ENCODE measurements at regions not wholly inside any gene's neighbourhood (a gene's known extent, or its start where the extent isn't known, plus 50 kb on each side); places are given as distances from the start of the nearest gene placed in this dataset.

DNA sequence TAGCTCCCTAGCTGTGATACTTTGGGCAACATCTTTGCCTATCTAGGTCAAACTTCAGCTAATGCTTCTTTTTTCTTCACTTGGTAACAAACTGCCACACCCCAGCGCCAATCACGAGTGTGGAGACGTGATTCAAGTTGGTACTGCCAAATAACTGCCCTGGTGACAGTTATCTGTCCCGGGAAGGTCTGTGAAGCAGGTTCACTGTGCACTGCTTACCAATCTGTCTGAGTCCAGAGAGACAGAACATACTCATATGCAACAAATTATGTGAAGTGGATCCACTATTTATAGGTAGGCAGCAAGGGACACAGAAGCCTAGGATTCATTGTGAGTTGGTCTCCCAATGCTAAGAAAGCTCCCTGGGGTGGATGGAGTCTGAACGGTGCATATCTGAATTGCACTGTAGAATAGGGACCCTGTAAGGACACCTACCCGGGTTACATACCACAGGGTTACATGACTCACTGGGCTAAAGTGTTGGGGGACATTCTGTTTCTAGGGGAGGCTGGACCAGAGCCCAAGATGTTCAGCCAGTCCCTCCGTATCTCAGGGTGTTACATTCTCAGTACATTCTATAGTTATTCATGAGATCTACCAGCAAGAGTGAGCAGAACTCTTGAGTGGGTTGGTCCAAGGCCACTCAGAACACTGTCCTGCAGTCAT lies 95.4 kb upstream of the STC2 start:
- Histone ChIP-seq H3K4me3 (replicated peaks in 1 of 3; ENCODE audit: low read depth in 2 of 3, low read length in 3 of 3) (no peak overlapping the region), H3K4me1 (ENCODE audit: control insufficient read depth in 1 of 2, insufficient read depth in 2 of 2, low read length in 2 of 2) (no peaks in the 10 kb centered on the region), H3K27me3 (ENCODE audit: control insufficient read depth in 2 of 2, insufficient read depth in 2 of 2, low read length in 2 of 2) (peaks cover 0 to 2% of the 10 kb centered on the region in 2 donors), H3K9ac (ENCODE audit: insufficient read depth, low read length, poor library complexity, severe bottlenecking) (no peak overlapping the region), H3K27ac (ENCODE audit: low read depth in 1 of 2, low read length in 2 of 2) (no peak overlapping the region), H3K36me3 (replicated peaks in 1 of 2; ENCODE audit: control insufficient read depth in 1 of 2, insufficient read depth in 2 of 2, low read length in 2 of 2) (no peaks in the 10 kb centered on the region), H4K20me1 (ENCODE audit: insufficient read depth, low read length) (no peaks in the 10 kb centered on the region), H3K79me2 (ENCODE audit: insufficient read depth, low read length) (no peaks in the 10 kb centered on the region), H3K9me3 (replicated peaks in 1 of 2; ENCODE audit: control insufficient read depth in 1 of 2, insufficient read depth in 1 of 2, low read length in 2 of 2) (peaks cover 11 to 28% of the 10 kb centered on the region in 2 donors), H3K4me2 (replicated peaks; ENCODE audit: extremely low read depth, low read length, poor library complexity, severe bottlenecking) (no peak overlapping the region), H2AFZ (ENCODE audit: insufficient read depth, low read depth, low read length, poor library complexity, severe bottlenecking) (no peak overlapping the region)
- peaks cover 4 to 8% (median 5%) of the 10 kb centered on the region in 3 donors for H3K27me3 Mint-ChIP-seq (ENCODE audit: low read depth in 3 of 3)
- 92% methylated on average over 6 of the region's 7 CpGs for WGBS (ENCODE audit: insufficient coverage)
- TF ChIP-seq, protein P1, sequence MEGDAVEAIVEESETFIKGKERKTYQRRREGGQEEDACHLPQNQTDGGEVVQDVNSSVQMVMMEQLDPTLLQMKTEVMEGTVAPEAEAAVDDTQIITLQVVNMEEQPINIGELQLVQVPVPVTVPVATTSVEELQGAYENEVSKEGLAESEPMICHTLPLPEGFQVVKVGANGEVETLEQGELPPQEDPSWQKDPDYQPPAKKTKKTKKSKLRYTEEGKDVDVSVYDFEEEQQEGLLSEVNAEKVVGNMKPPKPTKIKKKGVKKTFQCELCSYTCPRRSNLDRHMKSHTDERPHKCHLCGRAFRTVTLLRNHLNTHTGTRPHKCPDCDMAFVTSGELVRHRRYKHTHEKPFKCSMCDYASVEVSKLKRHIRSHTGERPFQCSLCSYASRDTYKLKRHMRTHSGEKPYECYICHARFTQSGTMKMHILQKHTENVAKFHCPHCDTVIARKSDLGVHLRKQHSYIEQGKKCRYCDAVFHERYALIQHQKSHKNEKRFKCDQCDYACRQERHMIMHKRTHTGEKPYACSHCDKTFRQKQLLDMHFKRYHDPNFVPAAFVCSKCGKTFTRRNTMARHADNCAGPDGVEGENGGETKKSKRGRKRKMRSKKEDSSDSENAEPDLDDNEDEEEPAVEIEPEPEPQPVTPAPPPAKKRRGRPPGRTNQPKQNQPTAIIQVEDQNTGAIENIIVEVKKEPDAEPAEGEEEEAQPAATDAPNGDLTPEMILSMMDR (IDR thresholded peaks at IDR 0.05), result no peak
- no peak for DNase-seq
- intact Hi-C loops (cut with micrococcal nuclease), result no loop called here
- H3K9me3 Mint-ChIP-seq, result peaks cover 7 to 27% (median 19%) of the 10 kb centered on the region in 7 donors
- H3K4me3 Mint-ChIP-seq, result no peak overlapping the region
- no peaks in the 10 kb centered on the region for H3K4me1 Mint-ChIP-seq
- no peaks in the 10 kb centered on the region for H3K36me3 Mint-ChIP-seq
- H3K27ac Mint-ChIP-seq, result no peak overlapping the region

DNA sequence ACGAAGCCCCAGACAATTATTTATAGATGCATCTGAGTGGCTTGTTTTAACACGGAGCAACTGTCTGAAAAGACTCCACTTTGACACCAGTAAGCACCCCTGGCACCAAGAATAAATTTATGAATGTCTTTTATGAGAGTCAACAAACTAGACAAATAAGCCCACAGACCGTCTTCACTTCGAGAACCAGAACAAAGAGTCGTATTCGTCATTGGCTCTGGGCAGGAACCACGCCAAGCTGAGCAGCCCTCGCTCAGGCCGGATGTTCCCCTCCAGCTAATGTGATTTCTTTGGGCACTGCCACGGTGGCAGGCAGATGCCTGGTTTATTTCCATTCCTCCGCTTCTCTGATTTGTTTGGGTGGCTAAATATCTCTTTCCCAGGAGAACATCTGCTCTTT lies 91.9 kb upstream of the STC2 start:
- no peak overlapping the region for H2AFZ ChIP-seq (ENCODE audit: insufficient read depth, low read depth, low read length, poor library complexity, severe bottlenecking)
- Mint-ChIP-seq H3K36me3 (no peaks in the 10 kb centered on the region), H3K27ac (no peak overlapping the region), H3K9me3 (peaks cover 14 to 36% (median 25%) of the 10 kb centered on the region in 7 donors), H3K4me3 (no peak overlapping the region), H3K4me1 (no peaks in the 10 kb centered on the region), H3K27me3 (ENCODE audit: low read depth in 3 of 3) (peaks cover 0 to 10% (median 8%) of the 10 kb centered on the region in 3 donors)
- H3K9ac ChIP-seq (ENCODE audit: insufficient read depth, low read length, poor library complexity, severe bottlenecking), result no peak overlapping the region
- H3K79me2 ChIP-seq (ENCODE audit: insufficient read depth, low read length), result no peaks in the 10 kb centered on the region
- TF ChIP-seq, protein P1 (IDR thresholded peaks at IDR 0.05), result no peak
- no peak overlapping the region for H3K4me3 ChIP-seq (replicated peaks in 1 of 3; ENCODE audit: low read depth in 2 of 3, low read length in 3 of 3)
- no peak overlapping the region for H3K27ac ChIP-seq (ENCODE audit: low read depth in 1 of 2, low read length in 2 of 2)
- peaks cover 11 to 31% of the 10 kb centered on the region in 2 donors for H3K9me3 ChIP-seq (replicated peaks in 1 of 2; ENCODE audit: control insufficient read depth in 1 of 2, insufficient read depth in 1 of 2, low read length in 2 of 2)
- WGBS (ENCODE audit: insufficient coverage), result 96% methylated on average over 7 of the region's 11 CpGs
- no peaks in the 10 kb centered on the region for H4K20me1 ChIP-seq (ENCODE audit: insufficient read depth, low read length)
- no peaks in the 10 kb centered on the region for H3K36me3 ChIP-seq (replicated peaks in 1 of 2; ENCODE audit: control insufficient read depth in 1 of 2, insufficient read depth in 2 of 2, low read length in 2 of 2)
- H3K4me1 ChIP-seq (ENCODE audit: control insufficient read depth in 1 of 2, insufficient read depth in 2 of 2, low read length in 2 of 2), result no peaks in the 10 kb centered on the region
- H3K27me3 ChIP-seq (ENCODE audit: control insufficient read depth in 2 of 2, insufficient read depth in 2 of 2, low read length in 2 of 2), result no peaks in the 10 kb centered on the region
- intact Hi-C loops (cut with micrococcal nuclease), result no loop called here
- H3K4me2 ChIP-seq (replicated peaks; ENCODE audit: extremely low read depth, low read length, poor library complexity, severe bottlenecking), result no peak overlapping the region
- DNase-seq, result no peak
